IMR-90 (cell line): ENCODE measurements at regions not wholly inside any gene's neighbourhood (a gene's known extent, or its start where the extent isn't known, plus 50 kb on each side); places are given as distances from the start of the nearest gene placed in this dataset.

Experiments
- ATAC-seq: fragments of 200-7000 bp; cut with Tn5 transposase; 2 replicates; pipeline ENCODE4 v1.9.1; 2020; ENCODE audit warnings: low read depth, mild to moderate bottlenecking, moderate library complexity
- BruUV-seq: library from RNA; stranded (reverse); fragments of 400-500 nt; replicated peaks from 2 replicates; lab custom pipeline; 2021; lab: Mats Ljungman, UMichigan
- CTCF ChIA-PET: fragments of 300-600 bp; formaldehyde crosslinking; extraction: SDS; loops from one replicate; lab custom pipeline; 2021; ENCODE audit warnings: antibody characterized with exemption; lab: Yijun Ruan, JAX
- POLR2A ChIA-PET: fragments of 300-600 bp; sonication (Branson Sonifier 250); formaldehyde crosslinking; loops from one replicate; lab custom pipeline; 2022; ENCODE audit warnings: antibody characterized with exemption; ENCODE audit not compliant: unreplicated experiment; lab: Charles Lee
- DNase-seq: peaks from one replicate; pipeline ENCODE4 v3.0.0; 2013
- H2AFZ ChIP-seq: replicated peaks from 2 replicates; pipeline ENCODE3; 2013; ENCODE audit warnings: low read length, mild to moderate bottlenecking; ENCODE audit not compliant: poor library complexity
- H2AK5ac ChIP-seq: 2 replicates; pipeline ENCODE4 v1.6.1; 2013; ENCODE audit warnings: low read depth, low read length, inconsistent platforms
- H2AK9ac ChIP-seq: replicated peaks from 2 replicates; pipeline ENCODE3; 2013; ENCODE audit warnings: mild to moderate bottlenecking, low read depth, low read length, moderate library complexity; ENCODE audit not compliant: poor library complexity
- H2BK120ac ChIP-seq: 2 replicates; pipeline ENCODE4 v1.6.1; 2013; ENCODE audit warnings: low read depth, low read length, inconsistent platforms
- H2BK15ac ChIP-seq: 3 replicates; pipeline ENCODE4 v1.6.1; 2013; ENCODE audit warnings: low read depth, low read length, inconsistent platforms
- H2BK20ac ChIP-seq: 2 replicates; pipeline ENCODE4 v1.6.1; 2013; ENCODE audit warnings: low read depth, mild to moderate bottlenecking, inconsistent platforms, low read length, moderate library complexity
- H2BK5ac ChIP-seq: 2 replicates; pipeline ENCODE4 v1.6.1; 2013; ENCODE audit warnings: mild to moderate bottlenecking, low read depth, low read length, inconsistent platforms; ENCODE audit not compliant: poor library complexity, severe bottlenecking
- H3K14ac ChIP-seq: replicated peaks from 2 replicates; pipeline ENCODE4 v1.6.1; 2013; ENCODE audit warnings: low read depth, low read length, inconsistent platforms
- H3K18ac ChIP-seq: 2 replicates; pipeline ENCODE4 v1.6.1; 2013; ENCODE audit warnings: low read depth, low read length, control low read depth
- H3K23ac ChIP-seq: 2 replicates; pipeline ENCODE4 v1.6.1; 2013; ENCODE audit warnings: low read depth, low read length, inconsistent platforms
- H3K27ac ChIP-seq: 2 replicates; pipeline ENCODE4 v1.5.1; 2013; ENCODE audit warnings: mild to moderate bottlenecking, control low read depth, low read length; ENCODE audit not compliant: insufficient read depth
- H3K27me3 ChIP-seq: 2 replicates; pipeline ENCODE4 v1.6.1; 2013; ENCODE audit warnings: low read length; ENCODE audit not compliant: control insufficient read depth, insufficient read depth
- H3K36me3 ChIP-seq: 2 replicates; pipeline ENCODE4 v1.6.1; 2013; ENCODE audit warnings: low read length, mixed read lengths; ENCODE audit not compliant: control insufficient read depth, insufficient read depth
- H3K4ac ChIP-seq: 2 replicates; pipeline ENCODE4 v1.6.1; 2013; ENCODE audit warnings: low read depth, low read length, inconsistent platforms
- H3K4me1 ChIP-seq: 2 replicates; pipeline ENCODE4 v1.6.1; 2013; ENCODE audit warnings: low read length, mixed read lengths; ENCODE audit not compliant: control insufficient read depth, insufficient read depth
- H3K4me2 ChIP-seq: 2 replicates; pipeline ENCODE4 v1.6.1; 2013; ENCODE audit warnings: low read depth, mild to moderate bottlenecking, control low read depth, low read length, moderate library complexity
- H3K4me3 ChIP-seq: 2 replicates; pipeline ENCODE4 v1.5.1; 2013; ENCODE audit warnings: low read depth, mild to moderate bottlenecking, control low read depth, low read length, moderate library complexity; ENCODE audit not compliant: insufficient read depth
- H3K56ac ChIP-seq: 2 replicates; pipeline ENCODE4 v1.6.1; 2013; ENCODE audit warnings: low read length, inconsistent platforms; ENCODE audit not compliant: insufficient read depth; ENCODE audit errors: extremely low read depth
- H3K79me1 ChIP-seq, 2 experiments: 2 replicates each; pipeline ENCODE4 v1.6.1; 2013; ENCODE audit warnings: low read length in 2 of 2, inconsistent platforms in 1 of 2, low read depth in 1 of 2
- H3K9ac ChIP-seq: 2 replicates; pipeline ENCODE4 v1.6.1; 2013; ENCODE audit warnings: low read depth, low read length, control low read depth
- H3K9me1 ChIP-seq: 2 replicates; pipeline ENCODE4 v1.6.1; 2013; ENCODE audit warnings: low read length, inconsistent platforms; ENCODE audit not compliant: insufficient read depth
- H3K9me3 ChIP-seq: 2 replicates; pipeline ENCODE4 v1.6.1; 2013; ENCODE audit warnings: low read length; ENCODE audit not compliant: control insufficient read depth, insufficient read depth
- H4K20me1 ChIP-seq: 2 replicates; pipeline ENCODE4 v1.6.1; 2013; ENCODE audit warnings: low read length, inconsistent platforms; ENCODE audit not compliant: insufficient read depth
- H4K5ac ChIP-seq: 2 replicates; pipeline ENCODE4 v1.6.1; 2013; ENCODE audit warnings: mild to moderate bottlenecking, low read depth, low read length, control low read depth
- H4K8ac ChIP-seq, 2 experiments: 2 replicates each; pipeline ENCODE4 v1.6.1; 2013; ENCODE audit warnings: low read depth in 2 of 2, low read length in 2 of 2, control low read depth in 1 of 2, inconsistent platforms in 1 of 2
- H4K91ac ChIP-seq: 2 replicates; pipeline ENCODE4 v1.6.1; 2013; ENCODE audit warnings: low read depth, low read length, inconsistent platforms; ENCODE audit not compliant: insufficient read depth
- FOS ChIP-seq: fragments of 150-350 bp; IDR thresholded peaks from 2 replicates; pipeline ENCODE4 v1.6.1; 2016; ENCODE audit warnings: low read depth, low read length
- MAFK ChIP-seq: IDR thresholded peaks from 2 replicates; pipeline ENCODE4 v1.6.1; 2012; ENCODE audit warnings: low read depth, low read length, improper control_type of control experiment
- RAD21 ChIP-seq: IDR thresholded peaks from 2 replicates; pipeline ENCODE4 v1.6.1; 2012; ENCODE audit warnings: low read length, improper control_type of control experiment
- RFX5 ChIP-seq: IDR thresholded peaks from 2 replicates; pipeline ENCODE4 v1.8.0; 2012; ENCODE audit warnings: low read depth, mild to moderate bottlenecking, low read length, moderate library complexity
- WGBS, 2 experiments: methylation state at CpG; one replicate each; pipeline versions ENCODE4 v1.1.5 to v1.1.7; 2013; ENCODE audit warnings: missing lambda C conversion rate in 2 of 2; ENCODE audit not compliant: insufficient read length in 1 of 2; ENCODE audit errors: extremely low coverage in 2 of 2; 5-methylcytosine and 5-hydroxymethylcytosine counted together
- dilution Hi-C: fragments of 300-500 bp; cut with HindIII; formaldehyde crosslinking; loops from one replicate; pipeline ENCODE4 v1.14.3; 2018; ENCODE audit warnings: low sequenced_read_pairs; ENCODE audit not compliant: unreplicated experiment
- in situ Hi-C: fragments of 300-500 bp; cut with MboI; formaldehyde crosslinking; loops from 3 replicates; pipeline ENCODE4 v1.14.3; 2019; ENCODE audit warnings: low sequenced_read_pairs, inconsistent platforms, mixed read lengths
- intact Hi-C: fragments of 100-400 bp; cut with micrococcal nuclease; formaldehyde crosslinking; loops from 2 replicates; pipeline ENCODE4 v1.10.0; 2022
- TF ChIP-seq, protein P1 (sequence below): fragments of 150-350 bp; IDR thresholded peaks from 2 replicates; pipeline ENCODE4 v1.6.1; 2017; ENCODE audit warnings: mild to moderate bottlenecking, antibody characterized with exemption, low read length, low read depth
- TF ChIP-seq, protein P2 (sequence below): fragments of 150-350 bp; IDR thresholded peaks from 2 replicates; pipeline ENCODE4 v1.6.1; 2016; ENCODE audit warnings: low read depth, mild to moderate bottlenecking, low read length, moderate library complexity, borderline replicate concordance

DNA sequence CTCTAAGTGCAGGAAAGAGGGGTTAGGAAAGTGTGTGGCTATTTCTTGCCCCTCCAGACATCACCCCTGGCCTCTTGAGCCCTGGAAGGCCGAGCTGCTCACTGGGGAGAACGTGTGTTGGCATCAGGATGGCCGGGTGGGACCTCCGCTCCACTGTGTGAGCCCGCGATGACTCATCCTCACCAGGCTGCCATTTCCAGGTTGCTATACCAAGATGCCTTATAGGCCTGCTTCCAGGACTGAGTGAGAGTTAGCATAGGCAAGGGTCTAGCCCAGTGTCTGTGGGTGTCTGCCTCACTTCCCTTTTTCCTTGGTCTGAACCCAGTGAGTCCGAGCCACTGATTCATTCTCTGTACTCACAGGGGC is 105.0 kb downstream of the MRPL14 start:
- Histone ChIP-seq H3K27me3 (no peaks in the 10 kb centered on the region), H4K5ac (no peak overlapping the region; the same call in 1 of the 2 replicates), H2BK15ac (peak overlapping the region; percentile 91; the same call in 2 of the 3 replicates), H4K20me1 (no peaks in the 10 kb centered on the region), H2AFZ (peak overlapping the region; percentile 46), H3K27ac (no peak overlapping the region; the same call in 1 of the 2 replicates), H2BK5ac (no peak overlapping the region), H3K9ac (no peak overlapping the region), H4K8ac (peak overlapping the region; percentile 53 to 54), H3K4ac (peak overlapping the region; percentile 58), H3K79me1 (no peaks in the 10 kb centered on the region), H2BK120ac (peak overlapping the region; percentile 53; the same call in 1 of the 2 replicates), H3K56ac (no peak overlapping the region), H3K4me2 (no peak overlapping the region), H3K9me3 (no peaks in the 10 kb centered on the region), H4K91ac (peak overlapping the region; percentile 44), H3K4me3 (no peak overlapping the region), H3K14ac (peak overlapping the region; percentile 48; the same call in 1 of the 2 replicates), H2AK9ac (peak overlapping the region; percentile 86), H3K23ac (no peak overlapping the region), H3K18ac (no peak overlapping the region), H3K36me3 (no peaks in the 10 kb centered on the region), H2BK20ac (peak overlapping the region; percentile 47; the same call in 1 of the 2 replicates), H3K4me1 (peaks cover 9% of the 10 kb centered on the region; the same call in 1 of the 2 replicates), H3K9me1 (peaks cover 4% of the 10 kb centered on the region; the same call in 1 of the 2 replicates), H2AK5ac (peak overlapping the region; percentile 83)
- dilution Hi-C loops (no loop called here), in situ Hi-C loops (no loop called here), intact Hi-C loops (no loop called here)
- ATAC-seq = peak; percentile 27; the same call in 1 of the 2 replicates
- DNase-seq = peak; percentile 39
- CTCF ChIA-PET = no interaction called here
- POLR2A ChIA-PET = interaction anchor here (0.6 kb wide), 1 partner anchor 1451 kb away, joined by 8 read pairs; no protein-coding TSS in a partner anchor
- no TSS peak for BruUV-seq
- TF ChIP-seq RFX5 = no peak
- TF ChIP-seq RAD21 = no peak
- TF ChIP-seq, protein P1, sequence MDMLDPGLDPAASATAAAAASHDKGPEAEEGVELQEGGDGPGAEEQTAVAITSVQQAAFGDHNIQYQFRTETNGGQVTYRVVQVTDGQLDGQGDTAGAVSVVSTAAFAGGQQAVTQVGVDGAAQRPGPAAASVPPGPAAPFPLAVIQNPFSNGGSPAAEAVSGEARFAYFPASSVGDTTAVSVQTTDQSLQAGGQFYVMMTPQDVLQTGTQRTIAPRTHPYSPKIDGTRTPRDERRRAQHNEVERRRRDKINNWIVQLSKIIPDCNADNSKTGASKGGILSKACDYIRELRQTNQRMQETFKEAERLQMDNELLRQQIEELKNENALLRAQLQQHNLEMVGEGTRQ = no peak
- no peak for TF ChIP-seq MAFK
- TF ChIP-seq, protein P2, sequence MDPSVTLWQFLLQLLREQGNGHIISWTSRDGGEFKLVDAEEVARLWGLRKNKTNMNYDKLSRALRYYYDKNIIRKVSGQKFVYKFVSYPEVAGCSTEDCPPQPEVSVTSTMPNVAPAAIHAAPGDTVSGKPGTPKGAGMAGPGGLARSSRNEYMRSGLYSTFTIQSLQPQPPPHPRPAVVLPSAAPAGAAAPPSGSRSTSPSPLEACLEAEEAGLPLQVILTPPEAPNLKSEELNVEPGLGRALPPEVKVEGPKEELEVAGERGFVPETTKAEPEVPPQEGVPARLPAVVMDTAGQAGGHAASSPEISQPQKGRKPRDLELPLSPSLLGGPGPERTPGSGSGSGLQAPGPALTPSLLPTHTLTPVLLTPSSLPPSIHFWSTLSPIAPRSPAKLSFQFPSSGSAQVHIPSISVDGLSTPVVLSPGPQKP = no peak
- peak; percentile 81 for TF ChIP-seq FOS
- WGBS, 2 experiments = 63% methylated on average over 3 of the region's 7 CpGs; no CpG with 5 or more reads in 1 of the 2 experiments
